ENCODE measurements at regions not wholly inside any gene's neighbourhood (a gene's known extent, or its start where the extent isn't known, plus 50 kb on each side); places are given as distances from the start of the nearest gene placed in this dataset.
"Not testable (repeated sequence)": the region's sequence is repeated elsewhere in the genome, so short reads cannot be mapped to it uniquely, and the experiment has no call there.

- Histone ChIP-seq H3K9me3 (no peaks in the 10 kb centered on the region), H3K36me3 (replicated peaks) (no peaks in the 10 kb centered on the region), H3K27me3 (ENCODE audit: low read depth) (no peaks in the 10 kb centered on the region; the same call in 1 of the 2 replicates), H3K4me1 (no peaks in the 10 kb centered on the region), H3K4me3 (no peak overlapping the region)
- in situ Hi-C loops (cut with MboI; ENCODE audit: low sequenced_read_pairs) = no loop called here
- no peak for DNase-seq (ENCODE audit: low spot score in 2 of 2)
Observed at GRCh38 chr11:37972691-37973090, 1374.7 kb upstream of the RAG2 start.

GRCh38 chr11:37969336-37969735 lies 1371.3 kb upstream of the RAG2 start:
- H3K9me3 ChIP-seq; H3K4me3 ChIP-seq; H3K36me3 ChIP-seq (replicated peaks); DNase-seq (ENCODE audit: low spot score in 2 of 2); H3K27me3 ChIP-seq (ENCODE audit: low read depth); in situ Hi-C loops (cut with MboI; ENCODE audit: low sequenced_read_pairs); H3K4me1 ChIP-seq: not testable (repeated sequence)

GRCh38 chr11:37968148-37968547 lies 1370.1 kb upstream of the RAG2 start:
- no peak for DNase-seq (ENCODE audit: low spot score in 2 of 2)
- Histone ChIP-seq H3K36me3 (replicated peaks) (no peaks in the 10 kb centered on the region), H3K27me3 (ENCODE audit: low read depth) (no peaks in the 10 kb centered on the region), H3K9me3 (no peaks in the 10 kb centered on the region), H3K4me3 (no peak overlapping the region), H3K4me1 (no peaks in the 10 kb centered on the region)
- in situ Hi-C loops (cut with MboI; ENCODE audit: low sequenced_read_pairs) = no loop called here

GRCh38 chr11:37967635-37968034 lies 1369.6 kb upstream of the RAG2 start:
- Histone ChIP-seq H3K36me3 (replicated peaks) (no peaks in the 10 kb centered on the region), H3K9me3 (no peaks in the 10 kb centered on the region), H3K4me1 (no peaks in the 10 kb centered on the region), H3K4me3 (no peak overlapping the region), H3K27me3 (ENCODE audit: low read depth) (no peaks in the 10 kb centered on the region)
- in situ Hi-C loops (cut with MboI; ENCODE audit: low sequenced_read_pairs) = no loop called here
- DNase-seq (ENCODE audit: low spot score in 2 of 2) = no peak

GRCh38 chr11:37963440-37963839 lies 1365.4 kb upstream of the RAG2 start:
- H3K4me1 ChIP-seq = no peaks in the 10 kb centered on the region
- H3K4me3 ChIP-seq = no peak overlapping the region
- H3K36me3 ChIP-seq (replicated peaks) = no peaks in the 10 kb centered on the region
- no peaks in the 10 kb centered on the region for H3K9me3 ChIP-seq
- in situ Hi-C loops (cut with MboI; ENCODE audit: low sequenced_read_pairs) = no loop called here
- no peaks in the 10 kb centered on the region for H3K27me3 ChIP-seq (ENCODE audit: low read depth)
- DNase-seq (ENCODE audit: low spot score in 2 of 2) = no peak

- Histone ChIP-seq H3K4me1 (no peaks in the 10 kb centered on the region), H3K27me3 (ENCODE audit: low read depth) (no peaks in the 10 kb centered on the region), H3K4me3 (no peak overlapping the region), H3K36me3 (replicated peaks) (no peaks in the 10 kb centered on the region), H3K9me3 (no peaks in the 10 kb centered on the region)
- no peak for DNase-seq (ENCODE audit: low spot score in 2 of 2)
- in situ Hi-C loops (cut with MboI; ENCODE audit: low sequenced_read_pairs) = no loop called here
Observed at GRCh38 chr11:37957717-37958116, 1359.7 kb upstream of the RAG2 start.

GRCh38 chr11:37951996-37952395 lies 1354.0 kb upstream of the RAG2 start:
- no peaks in the 10 kb centered on the region for H3K36me3 ChIP-seq (replicated peaks)
- in situ Hi-C loops (cut with MboI; ENCODE audit: low sequenced_read_pairs) = no loop called here
- DNase-seq (ENCODE audit: low spot score in 2 of 2) = no peak
- H3K9me3 ChIP-seq = no peaks in the 10 kb centered on the region
- H3K4me3 ChIP-seq = no peak overlapping the region
- H3K4me1 ChIP-seq = no peaks in the 10 kb centered on the region
- H3K27me3 ChIP-seq (ENCODE audit: low read depth) = no peaks in the 10 kb centered on the region

- Histone ChIP-seq H3K4me3 (no peak overlapping the region), H3K9me3 (no peaks in the 10 kb centered on the region), H3K4me1 (no peaks in the 10 kb centered on the region), H3K27me3 (ENCODE audit: low read depth) (no peaks in the 10 kb centered on the region), H3K36me3 (replicated peaks) (no peaks in the 10 kb centered on the region)
- in situ Hi-C loops (cut with MboI; ENCODE audit: low sequenced_read_pairs) = no loop called here
- DNase-seq (ENCODE audit: low spot score in 2 of 2) = no peak
Observed at GRCh38 chr11:37948258-37948657, 1350.2 kb upstream of the RAG2 start.

- Histone ChIP-seq H3K36me3 (replicated peaks) (no peaks in the 10 kb centered on the region), H3K4me3 (no peak overlapping the region), H3K27me3 (ENCODE audit: low read depth) (no peaks in the 10 kb centered on the region), H3K4me1 (no peaks in the 10 kb centered on the region), H3K9me3 (no peaks in the 10 kb centered on the region)
- in situ Hi-C loops (cut with MboI; ENCODE audit: low sequenced_read_pairs) = no loop called here
- DNase-seq (ENCODE audit: low spot score in 2 of 2) = no peak
Observed at GRCh38 chr11:37947821-37948220, 1349.8 kb upstream of the RAG2 start.

GRCh38 chr11:37946155-37946766 lies 1348.2 kb upstream of the RAG2 start:
- H3K27me3 ChIP-seq (ENCODE audit: low read depth) = no peaks in the 10 kb centered on the region
- no peak overlapping the region for H3K4me3 ChIP-seq
- no peaks in the 10 kb centered on the region for H3K4me1 ChIP-seq
- H3K36me3 ChIP-seq (replicated peaks) = no peaks in the 10 kb centered on the region
- in situ Hi-C loops (cut with MboI; ENCODE audit: low sequenced_read_pairs) = no loop called here
- no peaks in the 10 kb centered on the region for H3K9me3 ChIP-seq
- DNase-seq (ENCODE audit: low spot score in 2 of 2) = peak; percentile 25 to 63

GRCh38 chr11:37942081-37942480 lies 1344.0 kb upstream of the RAG2 start:
- Histone ChIP-seq H3K36me3 (replicated peaks) (no peaks in the 10 kb centered on the region), H3K4me1 (no peaks in the 10 kb centered on the region), H3K4me3 (no peak overlapping the region), H3K9me3 (no peaks in the 10 kb centered on the region), H3K27me3 (ENCODE audit: low read depth) (no peaks in the 10 kb centered on the region)
- DNase-seq (ENCODE audit: low spot score in 2 of 2) = no peak
- in situ Hi-C loops (cut with MboI; ENCODE audit: low sequenced_read_pairs) = no loop called here

GRCh38 chr11:37929100-37929653 lies 1331.1 kb upstream of the RAG2 start:
- Histone ChIP-seq H3K36me3 (replicated peaks) (no peaks in the 10 kb centered on the region), H3K4me3 (no peak overlapping the region), H3K4me1 (no peaks in the 10 kb centered on the region), H3K9me3 (no peaks in the 10 kb centered on the region), H3K27me3 (ENCODE audit: low read depth) (no peaks in the 10 kb centered on the region)
- no peak for DNase-seq (ENCODE audit: low spot score in 2 of 2)
- in situ Hi-C loops (cut with MboI; ENCODE audit: low sequenced_read_pairs) = no loop called here

GRCh38 chr11:37926772-37927171 lies 1328.7 kb upstream of the RAG2 start:
- Histone ChIP-seq H3K27me3 (ENCODE audit: low read depth) (no peaks in the 10 kb centered on the region), H3K4me1 (no peaks in the 10 kb centered on the region), H3K4me3 (no peak overlapping the region), H3K36me3 (replicated peaks) (no peaks in the 10 kb centered on the region), H3K9me3 (no peaks in the 10 kb centered on the region)
- DNase-seq (ENCODE audit: low spot score in 2 of 2) = no peak
- in situ Hi-C loops (cut with MboI; ENCODE audit: low sequenced_read_pairs) = no loop called here

- Histone ChIP-seq H3K27me3 (ENCODE audit: low read depth) (no peaks in the 10 kb centered on the region), H3K4me3 (no peak overlapping the region), H3K4me1 (no peaks in the 10 kb centered on the region), H3K36me3 (replicated peaks) (no peaks in the 10 kb centered on the region), H3K9me3 (no peaks in the 10 kb centered on the region)
- in situ Hi-C loops (cut with MboI; ENCODE audit: low sequenced_read_pairs) = no loop called here
- DNase-seq (ENCODE audit: low spot score in 2 of 2) = no peak
Observed at GRCh38 chr11:37916331-37916730, 1318.3 kb upstream of the RAG2 start.

GRCh38 chr11:37914859-37915258 lies 1316.8 kb upstream of the RAG2 start:
- no peaks in the 10 kb centered on the region for H3K4me1 ChIP-seq
- no peaks in the 10 kb centered on the region for H3K27me3 ChIP-seq (ENCODE audit: low read depth)
- H3K4me3 ChIP-seq = no peak overlapping the region
- no peaks in the 10 kb centered on the region for H3K36me3 ChIP-seq (replicated peaks)
- H3K9me3 ChIP-seq = no peaks in the 10 kb centered on the region
- no peak for DNase-seq (ENCODE audit: low spot score in 2 of 2)
- in situ Hi-C loops (cut with MboI; ENCODE audit: low sequenced_read_pairs) = no loop called here

Measured in HAP-1 (cell line).